ENCODE measurements at regions not wholly inside any gene's neighbourhood (a gene's known extent, or its start where the extent isn't known, plus 50 kb on each side); places are given as distances from the start of the nearest gene placed in this dataset.

GRCh38 chr17:31731118-31731517 lies 127.9 kb downstream of the COPRS start:
- TF ChIP-seq MYC (IDR thresholded peaks at IDR 0.05; ENCODE audit: low read depth, low read length) (no peak), GATA2 (IDR thresholded peaks at IDR 0.05; ENCODE audit: insufficient read depth, insufficient read length, low read depth, low read length) (no peak), CTCF (IDR thresholded peaks at IDR 0.05; ENCODE audit: extremely low read depth in 1 of 2, insufficient read depth in 1 of 2, low read depth in 1 of 2, low read length in 2 of 2) (no peak), MAX (IDR thresholded peaks at IDR 0.05; ENCODE audit: insufficient read depth, insufficient read length) (no peak), POLR2A (IDR thresholded peaks at IDR 0.05; ENCODE audit: low read depth, low read length) (no peak), JUN (IDR thresholded peaks at IDR 0.05; ENCODE audit: borderline replicate concordance, insufficient read depth, insufficient read length, low read depth) (no peak), EZH2 (IDR thresholded peaks at IDR 0.05; ENCODE audit: borderline replicate concordance, low read depth, low read length, severe bottlenecking) (no peak), POLR2AphosphoS5 (IDR thresholded peaks at IDR 0.05; ENCODE audit: insufficient read depth, low read depth, low read length) (no peak), FOS (IDR thresholded peaks at IDR 0.05; ENCODE audit: borderline replicate concordance, insufficient read depth, low read length) (no peak)
- Histone ChIP-seq H3K79me2 (ENCODE audit: control insufficient read depth, insufficient read depth, low read length) (no peaks in the 10 kb centered on the region), H2AFZ (ENCODE audit: low read depth, low read length) (no peak overlapping the region), H3K4me2 (ENCODE audit: insufficient read depth, low read length) (no peak overlapping the region), H3K9me1 (replicated peaks; ENCODE audit: control insufficient read depth, extremely low read depth, insufficient read depth, low read length) (no peaks in the 10 kb centered on the region), H4K20me1 (replicated peaks; ENCODE audit: control insufficient read depth, extremely low read depth, insufficient read depth, low read length) (no peaks in the 10 kb centered on the region), H3K36me3 (ENCODE audit: control insufficient read depth in 2 of 2, extremely low read depth in 1 of 2, insufficient read depth in 2 of 2, low read length in 2 of 2) (no peaks in the 10 kb centered on the region), H3K4me1 (ENCODE audit: control insufficient read depth, extremely low read depth, insufficient read depth, low read length) (peaks cover 3% of the 10 kb centered on the region), H3K9me3 (replicated peaks; ENCODE audit: control insufficient read depth, insufficient read depth, low read length) (no peaks in the 10 kb centered on the region), H3K4me3 (replicated peaks in 1 of 3; ENCODE audit: insufficient read depth in 1 of 3, low read depth in 1 of 3, low read length in 3 of 3) (no peak overlapping the region), H3K9ac (replicated peaks; ENCODE audit: extremely low read depth, insufficient read depth, low read length) (no peak overlapping the region), H3K27ac (ENCODE audit: insufficient read depth, low read depth, low read length) (no peak overlapping the region), H3K27me3 (ENCODE audit: control insufficient read depth in 2 of 2, insufficient read depth in 2 of 2, low read length in 2 of 2) (no peaks in the 10 kb centered on the region)
- ChIA-PET CTCF (no interaction called here), POLR2A (no interaction called here)
- no TSS peak for BruUV-seq (replicated peaks)
- DNase-seq (ENCODE audit: low read depth, low spot score) (no peak), FAIRE-seq (no peak)
- intact Hi-C loops (cut with micrococcal nuclease): no loop called here
- dilution Hi-C loops (cut with MboI; ENCODE audit: extremely low pct_ligation_motif_present, low sequenced_read_pairs): no loop called here
